ENCODE measurements at regions not wholly inside any gene's neighbourhood (a gene's known extent, or its start where the extent isn't known, plus 50 kb on each side); places are given as distances from the start of the nearest gene placed in this dataset.

DNA sequence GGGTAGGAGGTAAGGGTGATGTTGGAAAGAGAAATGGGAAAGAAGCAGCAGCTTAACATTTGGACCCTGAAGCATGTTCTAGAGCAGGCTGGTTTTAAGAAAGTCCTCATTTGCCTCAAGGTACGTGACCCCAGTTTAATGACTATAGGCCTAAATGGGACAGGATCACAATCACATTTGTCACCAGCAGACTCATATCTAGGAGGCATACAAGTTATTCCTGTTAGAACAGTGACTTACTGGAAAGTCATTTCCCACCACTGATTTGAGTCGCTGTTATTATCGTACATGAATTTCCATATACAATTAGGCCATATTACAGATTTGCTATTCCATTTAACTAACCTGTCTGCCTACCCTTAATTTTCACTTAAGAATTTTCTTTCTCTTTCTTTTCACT is 326.1 kb downstream of the DAD1 start:
- TF ChIP-seq, protein P1, sequence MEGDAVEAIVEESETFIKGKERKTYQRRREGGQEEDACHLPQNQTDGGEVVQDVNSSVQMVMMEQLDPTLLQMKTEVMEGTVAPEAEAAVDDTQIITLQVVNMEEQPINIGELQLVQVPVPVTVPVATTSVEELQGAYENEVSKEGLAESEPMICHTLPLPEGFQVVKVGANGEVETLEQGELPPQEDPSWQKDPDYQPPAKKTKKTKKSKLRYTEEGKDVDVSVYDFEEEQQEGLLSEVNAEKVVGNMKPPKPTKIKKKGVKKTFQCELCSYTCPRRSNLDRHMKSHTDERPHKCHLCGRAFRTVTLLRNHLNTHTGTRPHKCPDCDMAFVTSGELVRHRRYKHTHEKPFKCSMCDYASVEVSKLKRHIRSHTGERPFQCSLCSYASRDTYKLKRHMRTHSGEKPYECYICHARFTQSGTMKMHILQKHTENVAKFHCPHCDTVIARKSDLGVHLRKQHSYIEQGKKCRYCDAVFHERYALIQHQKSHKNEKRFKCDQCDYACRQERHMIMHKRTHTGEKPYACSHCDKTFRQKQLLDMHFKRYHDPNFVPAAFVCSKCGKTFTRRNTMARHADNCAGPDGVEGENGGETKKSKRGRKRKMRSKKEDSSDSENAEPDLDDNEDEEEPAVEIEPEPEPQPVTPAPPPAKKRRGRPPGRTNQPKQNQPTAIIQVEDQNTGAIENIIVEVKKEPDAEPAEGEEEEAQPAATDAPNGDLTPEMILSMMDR (IDR thresholded peaks at IDR 0.05 in 4 of 5, conservative IDR thresholded peaks at IDR 0.05 in 1 of 5), result no peak
- TF ChIP-seq POLR2A (IDR thresholded peaks at IDR 0.05), result no peak
